Parathyroid adenoma (tissue), 2 donors: ENCODE measurements at regions not wholly inside any gene's neighbourhood (a gene's known extent, or its start where the extent isn't known, plus 50 kb on each side); places are given as distances from the start of the nearest gene placed in this dataset.

Experiments
- H2AFZ ChIP-seq: fragments of 300-600 bp; sonication (generic); one replicate; pipeline ENCODE4 v1.7.0; 2017; ENCODE audit warnings: antibody characterized with exemption, mild to moderate bottlenecking
- H3K27ac ChIP-seq: fragments of 300-600 bp; sonication (generic); one replicate; pipeline ENCODE4 v1.7.0; 2017
- H3K27me3 ChIP-seq: fragments of 300-600 bp; sonication (generic); one replicate; pipeline ENCODE4 v1.7.0; 2017; ENCODE audit warnings: low read length; ENCODE audit not compliant: control insufficient read depth, insufficient read depth
- H3K36me3 ChIP-seq: fragments of 300-600 bp; sonication (generic); one replicate; pipeline ENCODE4 v1.7.0; 2017; ENCODE audit warnings: low read length; ENCODE audit not compliant: control insufficient read depth, insufficient read depth
- H3K4me1 ChIP-seq: fragments of 300-600 bp; sonication (generic); one replicate; pipeline ENCODE4 v1.7.0; 2017; ENCODE audit warnings: control low read depth
- H3K4me2 ChIP-seq: fragments of 300-600 bp; sonication (generic); one replicate; pipeline ENCODE4 v1.7.0; 2017; ENCODE audit warnings: low read length
- H3K4me3 ChIP-seq: fragments of 300-600 bp; sonication (generic); one replicate; pipeline ENCODE4 v1.7.0; 2017; ENCODE audit warnings: low read depth, low read length
- H3K79me2 ChIP-seq: fragments of 300-600 bp; sonication (generic); one replicate; pipeline ENCODE4 v1.7.0; 2017; ENCODE audit warnings: control low read depth
- H3K9ac ChIP-seq: fragments of 300-600 bp; sonication (generic); one replicate; pipeline ENCODE4 v1.7.0; 2017; ENCODE audit warnings: mild to moderate bottlenecking
- H3K9me3 ChIP-seq: fragments of 300-600 bp; sonication (generic); one replicate; pipeline ENCODE4 v1.7.0; 2017; ENCODE audit warnings: low read length; ENCODE audit not compliant: control insufficient read depth
- TF ChIP-seq, protein P1 (sequence below): fragments of 300-600 bp; sonication (generic); IDR thresholded peaks from one replicate; pipeline ENCODE4 v1.7.0; 2017; ENCODE audit warnings: antibody characterized with exemption, mild to moderate bottlenecking
- donor health status: primary hyperparathyroidism.

DNA sequence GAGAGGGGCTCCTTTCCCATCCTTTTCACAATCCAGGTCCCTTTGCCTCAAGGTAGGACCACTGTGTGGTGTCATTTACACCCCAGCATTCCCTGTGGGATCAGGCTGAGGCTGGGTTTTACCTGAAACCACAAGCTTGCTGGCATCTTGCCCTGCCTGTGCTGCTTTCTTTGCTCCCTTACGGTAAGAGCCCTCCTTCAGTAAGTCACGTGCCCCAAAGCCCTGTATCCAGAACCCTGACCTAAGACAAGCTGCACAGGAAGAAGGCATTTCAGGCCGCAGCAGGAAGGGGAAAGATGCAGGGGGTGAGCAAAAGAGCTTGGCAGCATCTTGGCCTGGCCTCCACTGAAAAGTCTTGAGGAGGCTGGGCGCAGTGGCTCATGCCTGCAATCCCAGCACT is 58.4 kb downstream of the KLHDC7A start:
- H3K79me2 ChIP-seq: no peaks in the 10 kb centered on the region
- no peaks in the 10 kb centered on the region for H3K4me1 ChIP-seq
- H2AFZ ChIP-seq: no peak overlapping the region
- TF ChIP-seq, protein P1, sequence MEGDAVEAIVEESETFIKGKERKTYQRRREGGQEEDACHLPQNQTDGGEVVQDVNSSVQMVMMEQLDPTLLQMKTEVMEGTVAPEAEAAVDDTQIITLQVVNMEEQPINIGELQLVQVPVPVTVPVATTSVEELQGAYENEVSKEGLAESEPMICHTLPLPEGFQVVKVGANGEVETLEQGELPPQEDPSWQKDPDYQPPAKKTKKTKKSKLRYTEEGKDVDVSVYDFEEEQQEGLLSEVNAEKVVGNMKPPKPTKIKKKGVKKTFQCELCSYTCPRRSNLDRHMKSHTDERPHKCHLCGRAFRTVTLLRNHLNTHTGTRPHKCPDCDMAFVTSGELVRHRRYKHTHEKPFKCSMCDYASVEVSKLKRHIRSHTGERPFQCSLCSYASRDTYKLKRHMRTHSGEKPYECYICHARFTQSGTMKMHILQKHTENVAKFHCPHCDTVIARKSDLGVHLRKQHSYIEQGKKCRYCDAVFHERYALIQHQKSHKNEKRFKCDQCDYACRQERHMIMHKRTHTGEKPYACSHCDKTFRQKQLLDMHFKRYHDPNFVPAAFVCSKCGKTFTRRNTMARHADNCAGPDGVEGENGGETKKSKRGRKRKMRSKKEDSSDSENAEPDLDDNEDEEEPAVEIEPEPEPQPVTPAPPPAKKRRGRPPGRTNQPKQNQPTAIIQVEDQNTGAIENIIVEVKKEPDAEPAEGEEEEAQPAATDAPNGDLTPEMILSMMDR: no peak
- H3K27me3 ChIP-seq: no peaks in the 10 kb centered on the region
- H3K4me3 ChIP-seq: no peak overlapping the region
- H3K9ac ChIP-seq: no peak overlapping the region
- no peaks in the 10 kb centered on the region for H3K36me3 ChIP-seq
- no peaks in the 10 kb centered on the region for H3K9me3 ChIP-seq
- no peak overlapping the region for H3K4me2 ChIP-seq
- no peak overlapping the region for H3K27ac ChIP-seq

GRCh38 chr1:18540136-18540765 is 59.5 kb downstream of the KLHDC7A start:
- Histone ChIP-seq H3K27me3 (no peaks in the 10 kb centered on the region), H2AFZ (no peak overlapping the region), H3K9me3 (no peaks in the 10 kb centered on the region), H3K79me2 (no peaks in the 10 kb centered on the region), H3K27ac (no peak overlapping the region), H3K9ac (no peak overlapping the region), H3K36me3 (no peaks in the 10 kb centered on the region), H3K4me2 (no peak overlapping the region), H3K4me1 (no peaks in the 10 kb centered on the region), H3K4me3 (no peak overlapping the region)
- TF ChIP-seq, protein P1: no peak

GRCh38 chr1:18541046-18541795 is 60.5 kb downstream of the KLHDC7A start:
- Histone ChIP-seq H2AFZ (no peak overlapping the region), H3K79me2 (no peaks in the 10 kb centered on the region), H3K9ac (no peak overlapping the region), H3K9me3 (no peaks in the 10 kb centered on the region), H3K4me1 (no peaks in the 10 kb centered on the region), H3K27me3 (no peaks in the 10 kb centered on the region), H3K36me3 (no peaks in the 10 kb centered on the region), H3K4me2 (no peak overlapping the region), H3K4me3 (no peak overlapping the region), H3K27ac (no peak overlapping the region)
- TF ChIP-seq, protein P1: no peak

DNA sequence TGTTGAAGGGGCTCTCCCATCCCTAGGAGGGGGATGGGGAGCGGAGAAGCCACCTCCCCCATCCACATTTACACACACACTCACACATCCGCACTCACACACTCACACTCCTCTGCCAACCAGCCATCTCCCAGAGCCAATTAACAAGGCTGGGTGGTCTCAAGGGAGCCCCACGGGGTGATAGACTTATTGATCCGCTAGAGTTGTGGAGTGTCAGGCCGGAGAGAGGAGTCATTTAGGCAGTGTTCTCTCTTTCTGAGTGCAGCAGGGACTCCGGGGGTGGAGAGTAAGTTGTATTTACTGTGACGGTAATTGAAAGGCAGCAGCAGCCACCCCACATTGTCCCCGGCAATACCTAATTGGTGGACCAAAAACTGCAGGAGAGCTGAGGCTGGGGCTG is 61.6 kb downstream of the KLHDC7A start:
- Histone ChIP-seq H3K9me3 (no peaks in the 10 kb centered on the region), H3K27me3 (no peaks in the 10 kb centered on the region)
- TF ChIP-seq, protein P1: no peak

GRCh38 chr1:18546026-18546425 is 65.3 kb downstream of the KLHDC7A start:
- Histone ChIP-seq H3K27me3 (no peaks in the 10 kb centered on the region), H3K27ac (no peak overlapping the region), H3K9me3 (no peaks in the 10 kb centered on the region), H3K79me2 (no peaks in the 10 kb centered on the region), H3K4me2 (no peak overlapping the region), H3K4me3 (no peak overlapping the region), H3K4me1 (no peaks in the 10 kb centered on the region), H3K36me3 (no peaks in the 10 kb centered on the region), H2AFZ (no peak overlapping the region), H3K9ac (no peak overlapping the region)
- TF ChIP-seq, protein P1: no peak

More for the DNA sequence above, 61.6 kb downstream of the KLHDC7A start:
- Histone ChIP-seq H3K4me3 (no peak overlapping the region), H3K4me1 (no peaks in the 10 kb centered on the region), H3K4me2 (no peak overlapping the region), H3K9ac (no peak overlapping the region), H2AFZ (no peak overlapping the region), H3K27ac (no peak overlapping the region), H3K79me2 (no peaks in the 10 kb centered on the region), H3K36me3 (no peaks in the 10 kb centered on the region)
